HG03139 (cell line): ENCODE measurements at regions not wholly inside any gene's neighbourhood (a gene's known extent, or its start where the extent isn't known, plus 50 kb on each side); places are given as distances from the start of the nearest gene placed in this dataset.
"Not testable (repeated sequence)": the region's sequence is repeated elsewhere in the genome, so short reads cannot be mapped to it uniquely, and the experiment has no call there.

Source experiments
- ATAC-seq: cut with Tn5 transposase; IDR thresholded peaks from one replicate; pipeline ENCODE4 v1.9.1; 2021; ENCODE audit not compliant: unreplicated experiment

GRCh38 chr6:11891547-11891946 lies 112.9 kb upstream of the ADTRP start:
- no peak for ATAC-seq

DNA sequence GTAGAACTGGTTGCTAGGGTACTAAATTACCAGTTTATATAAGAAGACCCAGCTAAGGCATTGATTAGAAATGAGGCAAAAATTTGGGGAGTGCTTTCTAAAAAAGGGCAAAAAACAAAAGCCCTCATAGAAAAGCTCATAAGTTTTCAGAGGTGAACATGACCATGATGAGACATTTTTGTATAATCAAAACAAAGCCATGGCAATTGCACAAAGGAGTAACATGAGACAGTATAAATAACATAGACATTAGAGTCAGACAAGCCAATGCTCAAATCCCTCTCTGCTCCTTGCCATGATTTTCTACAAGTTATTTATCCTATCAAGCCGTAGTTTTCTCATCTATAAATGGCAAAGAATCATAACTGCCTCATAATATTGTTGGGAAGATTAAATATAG lies 112.2 kb upstream of the ADTRP start:
- no peak for ATAC-seq

DNA sequence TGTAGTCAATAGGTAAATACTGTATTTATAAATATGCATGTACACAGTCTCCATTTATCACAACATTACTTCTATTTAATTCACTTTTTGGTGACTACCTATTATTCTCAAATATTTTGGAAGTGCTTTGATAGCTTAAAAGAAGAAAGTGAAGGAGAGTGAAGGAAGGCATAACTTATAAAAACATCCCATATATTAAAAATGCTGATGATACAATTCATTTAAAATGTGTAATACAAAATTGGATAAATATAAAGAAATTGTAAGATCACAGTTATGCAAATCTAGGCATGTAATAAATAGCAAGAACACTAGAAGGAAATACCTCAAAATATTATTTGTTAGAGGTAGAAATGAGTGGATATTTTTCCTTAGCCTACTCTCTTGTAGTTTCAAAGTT lies 111.6 kb upstream of the ADTRP start:
- no peak for ATAC-seq

GRCh38 chr6:11889572-11889971 lies 111.0 kb upstream of the ADTRP start:
- no peak for ATAC-seq

DNA sequence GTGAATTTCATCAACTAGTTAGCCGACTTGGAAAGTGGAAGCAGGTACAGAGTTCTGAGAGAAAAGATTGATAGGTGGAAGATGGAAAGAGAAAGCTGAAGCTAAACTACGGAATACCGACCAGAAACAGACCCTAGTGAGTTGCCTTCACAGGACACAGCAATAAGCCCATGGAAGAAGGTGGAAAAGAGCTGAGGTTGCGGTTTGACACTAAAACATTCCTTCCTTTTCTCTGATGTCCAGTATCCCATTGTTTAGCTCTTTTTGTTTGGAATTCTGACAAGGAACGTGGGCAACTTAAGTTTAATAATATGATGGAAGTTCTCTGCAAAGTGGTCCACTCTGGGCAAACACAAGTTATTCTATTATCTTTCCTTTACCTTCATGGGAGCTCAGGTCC lies 110.1 kb upstream of the ADTRP start:
- ATAC-seq, result no peak

DNA sequence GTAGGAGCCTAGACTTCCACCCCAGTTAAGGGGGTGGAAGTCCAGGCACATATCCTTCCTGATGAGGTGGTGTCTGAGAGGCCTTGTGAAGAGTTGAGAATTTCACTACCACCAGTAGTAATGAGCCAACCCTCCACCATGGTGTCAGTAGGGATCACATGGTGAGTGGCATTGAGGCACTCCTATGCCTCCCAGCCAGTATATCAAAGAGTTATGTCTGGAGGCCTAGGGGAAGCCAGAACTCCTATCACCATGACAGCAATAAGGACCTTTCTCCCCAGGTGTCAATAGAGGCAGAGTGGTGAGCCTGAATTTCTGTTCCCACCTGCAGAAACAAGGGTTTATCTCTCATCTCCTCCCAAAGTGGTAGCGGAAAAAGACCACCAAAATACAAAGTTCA lies 106.6 kb upstream of the ADTRP start:
- no peak for ATAC-seq

- ATAC-seq, result not testable (repeated sequence)
These were observed 104.9 kb upstream of the ADTRP start for GRCh38 chr6:11883471-11883870.

GRCh38 chr6:11880156-11880555 lies 101.6 kb upstream of the ADTRP start:
- ATAC-seq, result not testable (repeated sequence)

GRCh38 chr6:11878735-11879134 lies 100.1 kb upstream of the ADTRP start:
- no peak for ATAC-seq

GRCh38 chr6:11878029-11878428 lies 99.4 kb upstream of the ADTRP start:
- ATAC-seq, result no peak

- ATAC-seq, result no peak
These were observed 98.4 kb upstream of the ADTRP start for GRCh38 chr6:11876934-11877433.

DNA sequence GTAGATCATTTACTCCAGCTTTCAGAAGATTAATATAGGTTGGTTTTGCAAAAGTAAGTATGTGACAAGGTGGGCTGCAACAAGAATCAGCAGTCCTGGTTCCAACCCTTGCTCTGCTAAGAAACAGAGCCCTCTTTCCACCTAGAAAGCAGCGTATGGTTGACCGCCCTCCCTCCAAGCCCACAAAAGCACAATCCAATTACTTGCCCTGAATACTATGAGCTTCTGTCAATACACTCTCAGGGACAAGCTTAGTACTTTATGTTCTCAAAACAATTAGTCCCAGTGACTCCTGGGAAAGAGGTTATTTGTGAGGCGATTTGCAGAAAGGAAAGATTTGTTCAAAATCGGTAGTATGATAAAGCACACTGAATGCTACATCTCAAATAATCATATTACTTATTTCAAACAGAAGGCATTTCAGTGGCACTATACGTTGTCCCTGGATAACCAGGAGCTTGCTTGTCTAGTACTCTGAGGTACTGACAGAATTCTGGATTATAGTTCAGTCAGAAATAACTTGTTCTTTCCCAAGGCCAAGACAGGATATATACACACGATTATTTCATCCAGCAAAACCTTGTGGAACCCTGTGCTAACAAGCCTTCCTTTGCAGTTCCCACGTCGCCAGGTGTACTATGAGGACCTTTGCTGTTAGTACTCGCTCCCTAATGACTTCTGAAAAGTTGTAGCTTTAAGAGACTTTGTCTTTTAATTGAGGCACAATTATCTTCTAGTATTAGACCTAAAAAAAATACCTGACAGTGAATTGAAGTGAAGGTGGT lies 96.9 kb upstream of the ADTRP start:
- no peak for ATAC-seq

DNA sequence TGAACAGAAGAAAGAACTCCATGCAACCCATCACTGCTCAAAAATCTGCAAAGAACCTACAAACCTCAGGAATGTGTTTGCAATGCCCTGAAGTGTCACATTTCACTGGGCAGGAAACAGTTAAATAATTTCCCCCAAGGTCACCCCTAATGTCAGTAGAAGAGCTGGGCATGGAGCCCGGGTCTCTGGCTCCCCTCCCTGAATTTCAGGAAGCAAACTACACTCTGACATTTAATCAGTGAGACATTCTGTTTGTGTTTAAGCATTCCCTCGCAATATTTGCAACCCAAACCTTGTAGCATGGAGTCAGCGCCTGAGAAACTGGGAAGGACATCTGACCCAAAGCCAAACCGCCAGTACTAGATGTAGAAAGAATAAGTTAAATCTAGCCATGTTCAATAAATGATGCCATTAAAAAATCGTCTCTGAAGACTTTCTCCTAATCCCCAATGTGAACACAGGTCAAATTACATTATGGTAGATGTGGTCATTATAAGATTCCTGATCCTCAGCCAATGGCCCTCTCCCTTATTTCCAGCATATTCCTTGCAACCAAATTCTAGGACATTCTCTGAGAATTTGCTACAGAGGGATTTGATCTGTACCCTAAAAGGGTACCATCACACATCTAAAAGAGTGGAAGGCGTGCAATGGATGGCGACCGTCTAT lies 91.2 kb upstream of the ADTRP start:
- ATAC-seq, result no peak

- no peak for ATAC-seq
These were observed 89.8 kb upstream of the ADTRP start for GRCh38 chr6:11868392-11868791.

- ATAC-seq, result no peak
These were observed 87.2 kb upstream of the ADTRP start for GRCh38 chr6:11865680-11866300.

GRCh38 chr6:11858439-11858838 lies 79.8 kb upstream of the ADTRP start:
- ATAC-seq, result no peak

DNA sequence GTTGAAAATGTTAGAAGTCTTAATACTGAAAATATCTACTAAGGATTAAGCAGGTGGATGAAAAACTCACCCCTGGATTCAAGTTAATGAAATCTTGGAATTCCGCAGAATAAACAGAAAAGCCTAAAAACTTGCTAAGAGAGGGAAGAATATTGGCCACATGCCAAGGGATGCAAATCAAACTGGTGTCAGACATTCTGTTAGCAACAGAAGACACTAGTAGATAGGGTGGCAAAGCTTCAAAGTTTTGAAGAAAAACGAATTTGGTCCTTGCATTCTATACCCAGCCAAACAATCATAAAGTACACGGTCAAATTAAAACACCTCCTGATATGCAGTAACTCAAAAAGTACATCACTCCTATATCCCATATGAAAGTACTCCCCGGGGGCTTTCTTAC lies 77.1 kb upstream of the ADTRP start:
- no peak for ATAC-seq

DNA sequence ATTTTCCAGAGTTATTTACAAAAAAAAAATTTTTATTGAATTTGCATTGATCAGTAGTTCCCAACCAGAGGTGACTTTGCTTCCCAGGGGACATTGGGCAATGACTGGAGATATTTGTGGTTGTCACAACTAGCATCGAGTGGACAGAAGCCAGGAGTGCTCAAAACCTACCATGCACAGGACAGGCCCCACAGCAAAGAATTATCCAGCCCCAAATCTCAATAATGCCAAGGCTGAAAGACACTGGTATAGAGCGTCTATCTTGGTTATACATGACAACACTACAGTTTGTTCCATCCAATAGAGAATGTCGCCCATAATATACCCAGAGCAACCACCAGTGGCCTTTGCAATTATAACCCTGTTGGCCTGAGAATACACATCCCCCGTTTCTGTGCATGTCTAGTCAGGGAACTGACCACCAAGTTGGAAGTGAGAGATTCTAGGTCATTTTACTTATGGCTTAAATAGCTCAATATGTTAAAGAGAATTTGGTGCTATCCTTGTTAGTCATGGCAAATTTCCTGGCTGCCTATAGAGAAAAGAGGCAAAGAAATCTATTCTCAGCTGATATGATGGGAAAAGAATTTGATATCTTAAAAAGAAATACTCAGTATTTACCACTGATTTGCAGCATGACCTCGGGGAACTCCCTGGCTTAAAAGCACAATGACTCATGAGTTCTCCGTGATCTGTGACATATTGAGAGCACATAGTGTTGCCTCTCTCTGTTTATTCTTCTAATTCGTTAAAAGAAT lies 76.0 kb upstream of the ADTRP start:
- no peak for ATAC-seq

GRCh38 chr6:11853678-11854407 lies 75.2 kb upstream of the ADTRP start:
- no peak for ATAC-seq

DNA sequence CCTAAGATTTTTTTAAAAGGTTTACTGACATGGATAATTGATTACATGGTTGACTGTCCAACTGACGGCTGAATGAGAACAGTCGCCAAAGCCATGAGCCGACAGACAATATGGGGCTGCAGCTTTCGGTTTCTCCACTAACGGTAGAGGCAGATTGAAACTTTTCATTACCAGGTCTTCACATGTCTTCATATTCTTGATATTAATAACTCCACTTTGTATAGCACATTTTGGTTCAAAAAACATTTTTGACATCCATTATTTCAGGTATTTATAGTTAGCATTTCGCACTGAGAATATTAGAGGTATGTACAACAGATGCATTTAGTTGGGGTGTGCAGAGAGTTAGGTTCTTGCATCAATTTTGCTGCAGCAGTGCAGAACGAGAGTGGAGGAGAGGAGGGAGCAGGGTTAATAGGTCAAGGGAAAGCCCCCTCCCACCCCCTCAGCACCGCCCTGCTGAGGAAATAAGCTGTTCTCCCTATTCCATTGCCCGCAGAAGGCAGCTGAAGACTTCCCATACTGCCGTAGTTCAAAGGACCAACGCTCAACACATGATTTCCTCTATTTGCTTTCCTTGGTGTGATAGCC lies 73.6 kb upstream of the ADTRP start:
- ATAC-seq, result no peak
